ENCODE measurements at regions not wholly inside any gene's neighbourhood (a gene's known extent, or its start where the extent isn't known, plus 50 kb on each side); places are given as distances from the start of the nearest gene placed in this dataset.

DNA sequence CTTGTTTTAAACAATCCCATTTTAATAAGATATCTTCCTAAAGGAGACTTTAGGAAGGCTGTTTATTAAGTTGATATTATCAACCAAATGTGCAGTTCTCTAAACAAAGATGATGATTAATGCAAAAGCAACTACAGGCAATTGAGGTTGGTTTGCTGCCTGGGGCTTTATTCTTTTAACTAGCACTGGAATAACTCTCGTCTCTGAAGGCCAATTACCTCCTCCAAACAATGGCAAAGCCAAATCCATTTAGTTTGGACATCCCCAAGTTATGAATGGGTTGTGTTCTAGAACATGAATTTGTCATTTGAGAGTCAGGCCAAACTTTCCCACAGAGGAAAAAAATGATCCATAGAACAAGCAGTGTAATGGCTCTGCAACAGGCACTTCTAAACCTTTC is 114.1 kb downstream of the SLC16A9 start:
- no peak overlapping the region for H3K27ac ChIP-seq
- H3K27me3 ChIP-seq = no peaks in the 10 kb centered on the region
- H3K4me3 ChIP-seq = no peak overlapping the region
- no peak for DNase-seq (ENCODE audit: extremely low spot score in 2 of 2)
- H3K4me1 ChIP-seq = peaks cover 6% of the 10 kb centered on the region
- H3K36me3 ChIP-seq = no peaks in the 10 kb centered on the region
- TF ChIP-seq, protein P1, sequence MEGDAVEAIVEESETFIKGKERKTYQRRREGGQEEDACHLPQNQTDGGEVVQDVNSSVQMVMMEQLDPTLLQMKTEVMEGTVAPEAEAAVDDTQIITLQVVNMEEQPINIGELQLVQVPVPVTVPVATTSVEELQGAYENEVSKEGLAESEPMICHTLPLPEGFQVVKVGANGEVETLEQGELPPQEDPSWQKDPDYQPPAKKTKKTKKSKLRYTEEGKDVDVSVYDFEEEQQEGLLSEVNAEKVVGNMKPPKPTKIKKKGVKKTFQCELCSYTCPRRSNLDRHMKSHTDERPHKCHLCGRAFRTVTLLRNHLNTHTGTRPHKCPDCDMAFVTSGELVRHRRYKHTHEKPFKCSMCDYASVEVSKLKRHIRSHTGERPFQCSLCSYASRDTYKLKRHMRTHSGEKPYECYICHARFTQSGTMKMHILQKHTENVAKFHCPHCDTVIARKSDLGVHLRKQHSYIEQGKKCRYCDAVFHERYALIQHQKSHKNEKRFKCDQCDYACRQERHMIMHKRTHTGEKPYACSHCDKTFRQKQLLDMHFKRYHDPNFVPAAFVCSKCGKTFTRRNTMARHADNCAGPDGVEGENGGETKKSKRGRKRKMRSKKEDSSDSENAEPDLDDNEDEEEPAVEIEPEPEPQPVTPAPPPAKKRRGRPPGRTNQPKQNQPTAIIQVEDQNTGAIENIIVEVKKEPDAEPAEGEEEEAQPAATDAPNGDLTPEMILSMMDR (IDR thresholded peaks at IDR 0.05) = no peak
- no peak for TF ChIP-seq POLR2A (IDR thresholded peaks at IDR 0.05)
- no peak for TF ChIP-seq POLR2AphosphoS5 (IDR thresholded peaks at IDR 0.05; ENCODE audit: insufficient read depth in 1 of 2, low read depth in 1 of 2)
- intact Hi-C loops (cut with DNase I) = no loop called here
- H3K9me3 ChIP-seq = no peaks in the 10 kb centered on the region

DNA sequence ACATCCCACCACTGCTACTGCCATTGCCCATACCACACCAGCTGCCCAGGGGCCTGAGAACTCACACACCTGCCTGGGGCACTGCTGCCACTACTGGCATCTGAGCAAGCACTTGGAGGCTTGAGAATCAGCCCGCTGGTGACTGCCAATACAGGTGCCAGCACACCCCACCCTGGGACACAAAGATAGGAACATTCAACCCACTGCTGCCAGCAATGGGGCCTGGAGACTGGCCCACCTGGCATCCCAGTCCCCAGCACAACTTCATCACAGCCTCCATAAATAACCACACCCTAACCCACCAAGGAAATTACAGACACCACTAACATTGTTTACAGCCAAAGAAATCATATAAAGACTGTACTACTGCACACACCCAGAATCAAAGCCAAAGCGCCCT is 115.9 kb downstream of the SLC16A9 start:
- Histone ChIP-seq H3K27me3 (no peaks in the 10 kb centered on the region), H3K27ac (no peak overlapping the region), H3K4me1 (peaks cover 13% of the 10 kb centered on the region), H3K4me3 (no peak overlapping the region), H3K36me3 (no peaks in the 10 kb centered on the region), H3K9me3 (no peaks in the 10 kb centered on the region)
- intact Hi-C loops (cut with DNase I) = no loop called here
- DNase-seq (ENCODE audit: extremely low spot score in 2 of 2) = no peak
- TF ChIP-seq POLR2A (IDR thresholded peaks at IDR 0.05) (no peak), POLR2AphosphoS5 (IDR thresholded peaks at IDR 0.05; ENCODE audit: insufficient read depth in 1 of 2, low read depth in 1 of 2) (no peak)
- TF ChIP-seq, protein P1 (IDR thresholded peaks at IDR 0.05) = no peak

DNA sequence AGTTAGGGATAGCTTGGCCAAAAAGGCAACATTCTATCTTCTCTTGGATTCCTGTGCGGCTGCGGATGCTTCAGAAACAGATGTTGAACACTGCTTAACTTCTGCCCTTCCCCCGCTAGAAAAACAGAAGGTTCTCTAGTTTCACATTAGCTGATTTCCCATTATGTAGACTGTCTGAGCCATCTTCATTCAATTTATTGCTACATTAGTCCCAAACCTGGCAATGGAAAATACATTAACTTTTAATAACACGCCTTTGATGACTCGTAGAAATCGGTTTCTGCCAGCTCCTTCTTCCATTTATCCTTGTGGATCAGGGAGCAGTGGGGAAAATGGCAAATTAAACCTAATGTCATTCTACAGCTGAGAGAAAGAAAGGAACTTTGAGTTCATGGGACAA is 119.9 kb downstream of the SLC16A9 start:
- Histone ChIP-seq H3K4me1 (peaks cover 46% of the 10 kb centered on the region), H3K36me3 (no peaks in the 10 kb centered on the region), H3K27ac (peak overlapping the region; percentile 42), H3K27me3 (no peaks in the 10 kb centered on the region), H3K9me3 (no peaks in the 10 kb centered on the region), H3K4me3 (no peak overlapping the region)
- TF ChIP-seq POLR2A (IDR thresholded peaks at IDR 0.05) (no peak), POLR2AphosphoS5 (IDR thresholded peaks at IDR 0.05; ENCODE audit: insufficient read depth in 1 of 2, low read depth in 1 of 2) (no peak)
- TF ChIP-seq, protein P1 (IDR thresholded peaks at IDR 0.05) = no peak
- no peak for DNase-seq (ENCODE audit: extremely low spot score in 2 of 2)
- intact Hi-C loops (cut with DNase I) = loop anchor here (5.0 kb wide), 1 partner anchor 347 kb away; no protein-coding TSS in a partner anchor

DNA sequence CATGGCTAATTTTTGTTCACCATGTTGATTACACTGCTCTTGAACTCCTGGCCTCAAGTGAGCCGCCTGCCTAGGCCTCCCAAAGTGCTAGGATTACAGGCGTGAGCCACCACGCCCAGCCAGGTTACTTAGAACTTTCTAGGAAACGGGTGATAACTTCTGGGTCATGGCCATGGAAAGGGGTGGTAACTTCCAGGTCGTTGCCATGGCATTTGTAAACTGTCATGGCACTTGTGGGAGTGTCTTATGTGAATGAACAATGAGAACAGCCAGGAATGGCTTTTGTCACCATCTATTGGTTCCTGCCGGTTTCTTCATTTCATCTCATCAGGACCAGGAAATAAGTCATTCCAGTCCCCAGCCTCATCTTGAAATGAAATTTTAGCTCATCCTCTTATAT is 120.9 kb downstream of the SLC16A9 start:
- DNase-seq (ENCODE audit: extremely low spot score in 2 of 2) = no peak
- intact Hi-C loops (cut with DNase I) = loop anchor here (5.0 kb wide), 1 partner anchor 346 kb away; no protein-coding TSS in a partner anchor
- Histone ChIP-seq H3K36me3 (no peaks in the 10 kb centered on the region), H3K4me1 (peaks cover 50% of the 10 kb centered on the region), H3K4me3 (no peak overlapping the region), H3K9me3 (no peaks in the 10 kb centered on the region), H3K27ac (no peak overlapping the region), H3K27me3 (no peaks in the 10 kb centered on the region)
- TF ChIP-seq POLR2A (IDR thresholded peaks at IDR 0.05) = no peak
- TF ChIP-seq, protein P1 (IDR thresholded peaks at IDR 0.05) = no peak
- TF ChIP-seq POLR2AphosphoS5 (IDR thresholded peaks at IDR 0.05; ENCODE audit: insufficient read depth in 1 of 2, low read depth in 1 of 2) = no peak

DNA sequence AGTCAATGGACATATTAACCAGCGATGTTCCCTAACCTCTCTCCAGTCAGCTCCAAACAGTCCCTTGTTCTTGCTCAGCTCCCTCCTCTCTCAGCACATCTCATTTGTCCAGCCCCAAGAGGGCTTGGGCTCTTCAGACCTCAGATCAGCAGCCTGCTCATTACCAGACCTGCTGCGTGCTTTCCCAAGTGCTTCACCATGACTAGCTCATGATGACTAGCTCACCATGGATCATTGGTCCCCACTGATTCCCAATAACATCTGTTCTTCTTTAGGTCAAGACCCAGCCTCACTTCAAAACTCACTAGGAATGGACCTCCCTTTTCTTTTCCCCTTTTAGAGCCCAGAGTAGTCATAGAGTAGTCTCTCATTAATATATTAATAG is 121.9 kb downstream of the SLC16A9 start:
- H3K27me3 ChIP-seq = no peaks in the 10 kb centered on the region
- H3K27ac ChIP-seq = peak overlapping the region; percentile 28
- TF ChIP-seq, protein P1 (IDR thresholded peaks at IDR 0.05) = no peak
- TF ChIP-seq POLR2A (IDR thresholded peaks at IDR 0.05) (no peak), POLR2AphosphoS5 (IDR thresholded peaks at IDR 0.05; ENCODE audit: insufficient read depth in 1 of 2, low read depth in 1 of 2) (no peak)
- no peak for DNase-seq (ENCODE audit: extremely low spot score in 2 of 2)
- H3K4me3 ChIP-seq = no peak overlapping the region
- intact Hi-C loops (cut with DNase I) = loop anchor here (5.0 kb wide), 1 partner anchor 345 kb away; no protein-coding TSS in a partner anchor
- H3K9me3 ChIP-seq = no peaks in the 10 kb centered on the region
- H3K4me1 ChIP-seq = peaks cover 50% of the 10 kb centered on the region
- H3K36me3 ChIP-seq = no peaks in the 10 kb centered on the region

All from vagina (tissue), 2 donors.